Endothelial cell of umbilical vein (primary cell): ENCODE measurements at regions not wholly inside any gene's neighbourhood (a gene's known extent, or its start where the extent isn't known, plus 50 kb on each side); places are given as distances from the start of the nearest gene placed in this dataset.

ENCODE experiments used
- POLR2A ChIP-seq: IDR thresholded peaks from 2 replicates; pipeline ENCODE4 v1.6.1; 2012; ENCODE audit warnings: low read depth, mild to moderate bottlenecking, control low read depth, low read length
- TF ChIP-seq, protein P1 (sequence below), 2 donors: IDR thresholded peaks; 1 replicate in 1 of 2; 2 replicates in 1 of 2; pipeline ENCODE4 v1.5.1; 2011; ENCODE audit warnings: low read length in 2 of 2, mild to moderate bottlenecking in 2 of 2, moderate library complexity in 2 of 2, control low read depth in 1 of 2, inconsistent platforms in 1 of 2, low read depth in 1 of 2; ENCODE audit not compliant: insufficient read depth in 1 of 2; ENCODE audit errors: extremely low read depth in 1 of 2

- TF ChIP-seq, protein P1, sequence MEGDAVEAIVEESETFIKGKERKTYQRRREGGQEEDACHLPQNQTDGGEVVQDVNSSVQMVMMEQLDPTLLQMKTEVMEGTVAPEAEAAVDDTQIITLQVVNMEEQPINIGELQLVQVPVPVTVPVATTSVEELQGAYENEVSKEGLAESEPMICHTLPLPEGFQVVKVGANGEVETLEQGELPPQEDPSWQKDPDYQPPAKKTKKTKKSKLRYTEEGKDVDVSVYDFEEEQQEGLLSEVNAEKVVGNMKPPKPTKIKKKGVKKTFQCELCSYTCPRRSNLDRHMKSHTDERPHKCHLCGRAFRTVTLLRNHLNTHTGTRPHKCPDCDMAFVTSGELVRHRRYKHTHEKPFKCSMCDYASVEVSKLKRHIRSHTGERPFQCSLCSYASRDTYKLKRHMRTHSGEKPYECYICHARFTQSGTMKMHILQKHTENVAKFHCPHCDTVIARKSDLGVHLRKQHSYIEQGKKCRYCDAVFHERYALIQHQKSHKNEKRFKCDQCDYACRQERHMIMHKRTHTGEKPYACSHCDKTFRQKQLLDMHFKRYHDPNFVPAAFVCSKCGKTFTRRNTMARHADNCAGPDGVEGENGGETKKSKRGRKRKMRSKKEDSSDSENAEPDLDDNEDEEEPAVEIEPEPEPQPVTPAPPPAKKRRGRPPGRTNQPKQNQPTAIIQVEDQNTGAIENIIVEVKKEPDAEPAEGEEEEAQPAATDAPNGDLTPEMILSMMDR (IDR thresholded peaks at IDR 0.05; ENCODE audit: extremely low read depth in 1 of 2, insufficient read depth in 1 of 2, low read depth in 1 of 2, low read length in 2 of 2) = no peak
- TF ChIP-seq POLR2A = no peak
Measured at GRCh38 chr2:133894429-133894828, 326.2 kb upstream of the NCKAP5 start.
